CD4-positive, alpha-beta T cell (primary cell): ENCODE measurements at regions not wholly inside any gene's neighbourhood (a gene's known extent, or its start where the extent isn't known, plus 50 kb on each side); places are given as distances from the start of the nearest gene placed in this dataset.

Experiments used
- ATAC-seq: fragments of 200-7000 bp; cut with Tn5 transposase; one replicate; pipeline ENCODE4 v1.10.0; 2022; ENCODE audit warnings: mild to moderate bottlenecking; ENCODE audit not compliant: poor library complexity
- CTCF ChIA-PET: fragments of 350-600 bp; sonication (Branson Sonifier 250); formaldehyde crosslinking; loops from one replicate; lab custom pipeline; 2021; ENCODE audit warnings: antibody characterized with exemption, inconsistent platforms; lab: Charles Lee
- POLR2A ChIA-PET: fragments of 350-600 bp; sonication (Branson Sonifier 250); formaldehyde crosslinking; loops from one replicate; lab custom pipeline; 2021; ENCODE audit warnings: antibody characterized with exemption, inconsistent platforms; lab: Charles Lee
- DNase-seq, 14 experiments: peaks; one replicate each; pipeline ENCODE4 v3.0.0-alpha.2; 2013 to 2020; ENCODE audit warnings: mixed read lengths in 2 of 14
- H3K27ac ChIP-seq, 2 donors: one replicate each; pipeline versions ENCODE4 v1.5.1 to v1.7.0; 2013; ENCODE audit warnings: low read length in 2 of 2, low read depth in 1 of 2, mild to moderate bottlenecking in 1 of 2
- H3K27me3 ChIP-seq, 2 experiments: 1 replicate in 1 of 2; 2 replicates in 1 of 2; pipeline versions ENCODE4 v1.6.1 to v1.7.0; 2013; ENCODE audit warnings: low read length in 2 of 2, control low read depth in 1 of 2, mild to moderate bottlenecking in 1 of 2, moderate library complexity in 1 of 2; ENCODE audit not compliant: insufficient read depth in 2 of 2, control insufficient read depth in 1 of 2
- H3K36me3 ChIP-seq: one replicate; pipeline ENCODE4 v1.6.1; 2013; ENCODE audit warnings: low read length, control low read depth; ENCODE audit not compliant: insufficient read depth
- H3K4me1 ChIP-seq: one replicate; pipeline ENCODE4 v1.6.1; 2013; ENCODE audit warnings: low read length, control low read depth; ENCODE audit not compliant: insufficient read depth
- H3K4me3 ChIP-seq: one replicate; pipeline ENCODE4 v1.5.1; 2013; ENCODE audit warnings: mild to moderate bottlenecking, low read length, moderate library complexity
- H3K9me3 ChIP-seq, 2 experiments: 1 replicate in 1 of 2; 2 replicates in 1 of 2; pipeline versions ENCODE4 v1.6.1 to v1.7.0; 2013; ENCODE audit warnings: low read length in 2 of 2, mild to moderate bottlenecking in 2 of 2, control low read depth in 1 of 2, moderate library complexity in 1 of 2; ENCODE audit not compliant: control insufficient read depth in 1 of 2, insufficient read depth in 1 of 2
- H3K27ac Mint-ChIP-seq: one replicate; pipeline ENCODE4 v1.8.0; 2020; ENCODE audit warnings: mixed read lengths
- H3K27me3 Mint-ChIP-seq: one replicate; pipeline ENCODE4 v1.8.0; 2021; ENCODE audit warnings: mixed read lengths
- H3K36me3 Mint-ChIP-seq: one replicate; pipeline ENCODE4 v1.8.0; 2021; ENCODE audit warnings: low read depth, mixed read lengths
- H3K4me1 Mint-ChIP-seq: one replicate; pipeline ENCODE4 v1.8.0; 2021; ENCODE audit warnings: low read depth, mixed read lengths
- H3K4me3 Mint-ChIP-seq: one replicate; pipeline ENCODE4 v1.8.0; 2020; ENCODE audit warnings: mild to moderate bottlenecking, mixed read lengths
- H3K9me3 Mint-ChIP-seq: one replicate; pipeline ENCODE4 v1.8.0; 2020; ENCODE audit warnings: mixed read lengths
- CTCF ChIP-seq: fragments of 200-600 bp; IDR thresholded peaks from one replicate; pipeline ENCODE4 v1.8.0; 2022; ENCODE audit warnings: antibody characterized with exemption, mild to moderate bottlenecking
- intact Hi-C, 2 experiments: fragments of 100-400 bp; cut with DNase I in 1 of 2; cut with micrococcal nuclease in 1 of 2; formaldehyde crosslinking; loops; one replicate each; pipeline versions ENCODE4 v1.15.1 to v1.9.0; 2023 to 2025; cut with DNase I, micrococcal nuclease

DNA sequence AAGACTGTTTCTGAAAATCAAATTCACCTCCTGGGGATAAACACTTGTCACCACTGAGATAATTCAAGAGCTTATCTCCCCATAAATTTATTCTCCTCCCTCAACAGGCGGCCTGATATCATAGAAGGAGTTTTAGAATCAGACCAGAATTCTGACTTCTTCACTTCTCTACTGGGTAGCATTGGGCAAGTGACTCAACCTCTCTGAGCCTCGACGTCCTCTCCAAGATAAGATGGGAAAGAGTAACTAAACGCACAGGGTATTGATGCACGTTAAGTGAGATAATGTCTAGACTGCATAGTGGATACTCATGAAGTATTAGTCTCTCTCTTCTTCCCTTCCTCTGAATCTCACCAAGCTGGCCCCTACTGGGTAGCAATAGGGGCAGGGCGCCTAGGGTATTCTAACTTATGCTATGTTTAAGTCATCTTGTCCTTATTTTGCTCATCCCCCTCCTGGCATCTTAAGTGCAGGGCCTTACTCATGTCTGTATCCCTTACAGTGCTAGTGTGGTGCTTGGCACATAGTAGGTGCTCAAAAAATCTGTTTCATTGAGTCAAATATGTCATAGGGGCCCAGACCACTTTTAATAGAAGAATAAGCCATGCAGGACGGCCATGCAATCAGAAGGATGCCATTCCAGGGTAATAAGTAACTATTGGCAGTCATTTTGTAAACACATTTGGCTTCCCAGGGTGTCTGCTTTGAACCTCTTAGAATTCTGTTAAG lies 476.4 kb upstream of the CCL2 start:
- H3K27me3 ChIP-seq = peaks cover 7 to 10% of the 10 kb centered on the region in 2 experiments
- no peaks in the 10 kb centered on the region for H3K36me3 Mint-ChIP-seq
- no peak overlapping the region for H3K4me3 ChIP-seq
- peaks cover 38% of the 10 kb centered on the region for H3K27me3 Mint-ChIP-seq
- H3K4me1 ChIP-seq = no peaks in the 10 kb centered on the region
- no peak overlapping the region for H3K27ac ChIP-seq
- POLR2A ChIA-PET = no interaction called here
- ATAC-seq (no peak), DNase-seq (no peak)
- no peaks in the 10 kb centered on the region for H3K9me3 ChIP-seq
- H3K9me3 Mint-ChIP-seq = no peaks in the 10 kb centered on the region
- TF ChIP-seq CTCF = no peak
- CTCF ChIA-PET = no interaction called here
- H3K27ac Mint-ChIP-seq = no peak overlapping the region
- H3K4me1 Mint-ChIP-seq = no peaks in the 10 kb centered on the region
- no peaks in the 10 kb centered on the region for H3K36me3 ChIP-seq
- intact Hi-C loops = loop anchor here (2.0 kb wide), 1 partner anchor 368 kb away; no protein-coding TSS in a partner anchor
- H3K4me3 Mint-ChIP-seq = no peak overlapping the region

- CTCF ChIA-PET = no interaction called here
- Histone ChIP-seq H3K9me3 (no peaks in the 10 kb centered on the region), H3K4me3 (no peak overlapping the region), H3K36me3 (no peaks in the 10 kb centered on the region), H3K27ac (no peak overlapping the region), H3K4me1 (no peaks in the 10 kb centered on the region), H3K27me3 (peaks cover 10 to 11% of the 10 kb centered on the region in 2 experiments)
- Mint-ChIP-seq H3K27ac (no peak overlapping the region), H3K36me3 (no peaks in the 10 kb centered on the region), H3K4me1 (no peaks in the 10 kb centered on the region), H3K9me3 (no peaks in the 10 kb centered on the region), H3K4me3 (no peak overlapping the region), H3K27me3 (peaks cover 38% of the 10 kb centered on the region)
- no peak for ATAC-seq
- peak in 9 of 14 experiments; percentile 2 to 60 (median 11) for DNase-seq
- POLR2A ChIA-PET = no interaction called here
- TF ChIP-seq CTCF = peak; percentile 91
- intact Hi-C loops = loop anchor here (2.0 kb wide), 1 partner anchor 368 kb away; no protein-coding TSS in a partner anchor
Measured at GRCh38 chr17:33779234-33779591, 475.9 kb upstream of the CCL2 start.

DNA sequence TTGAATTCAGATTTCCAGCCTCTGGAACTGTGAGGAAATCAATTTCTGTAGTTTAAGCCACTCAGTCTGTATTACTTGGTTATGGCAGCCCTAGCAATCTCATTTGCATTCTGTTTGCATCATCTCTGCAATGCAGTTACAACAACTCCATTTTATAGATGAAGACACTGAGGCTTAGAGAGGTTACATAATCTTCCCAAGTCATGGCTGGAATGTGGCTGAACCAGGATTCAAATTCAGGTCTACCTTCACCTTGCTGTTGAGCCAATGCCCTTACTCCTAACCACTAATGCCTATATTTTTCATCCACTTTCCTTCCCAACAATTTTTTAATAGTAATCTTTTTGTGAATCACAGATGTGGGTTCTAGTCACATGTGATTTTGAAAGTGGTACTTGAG lies 469.8 kb upstream of the CCL2 start:
- ChIA-PET POLR2A (no interaction called here), CTCF (no interaction called here)
- Histone ChIP-seq H3K4me1 (no peaks in the 10 kb centered on the region), H3K36me3 (no peaks in the 10 kb centered on the region), H3K27me3 (peaks cover 10% of the 10 kb centered on the region in 2 experiments), H3K27ac (no peak overlapping the region), H3K4me3 (no peak overlapping the region), H3K9me3 (no peaks in the 10 kb centered on the region)
- no peak overlapping the region for H3K4me3 Mint-ChIP-seq
- DNase-seq (no peak), ATAC-seq (no peak)
- H3K4me1 Mint-ChIP-seq = no peaks in the 10 kb centered on the region
- no peaks in the 10 kb centered on the region for H3K9me3 Mint-ChIP-seq
- no peak for TF ChIP-seq CTCF
- intact Hi-C loops = no loop called here
- H3K36me3 Mint-ChIP-seq = no peaks in the 10 kb centered on the region
- H3K27me3 Mint-ChIP-seq = peaks cover 33% of the 10 kb centered on the region
- no peak overlapping the region for H3K27ac Mint-ChIP-seq
